T-helper 1 cell (primary cell): ENCODE measurements at regions not wholly inside any gene's neighbourhood (a gene's known extent, or its start where the extent isn't known, plus 50 kb on each side); places are given as distances from the start of the nearest gene placed in this dataset.
A peak's percentile ranks its signal among the peaks of the same experiment; 100 is the strongest.

Experiments used
- DNase-seq, 5 donors: peaks; one replicate each; pipeline ENCODE4 v3.0.0-alpha.2; 2012 to 2020

- peak in 1 of 5 donors; percentile 6 for DNase-seq
Observed at GRCh38 chr6:142561511-142562265, 259.9 kb downstream of the ADGRG6 start.

- DNase-seq: no peak
Observed at GRCh38 chr6:142562865-142563264, 261.1 kb downstream of the ADGRG6 start.

- peak in 4 of 5 donors; percentile 23 to 48 (median 36) for DNase-seq
Observed at GRCh38 chr6:142566628-142567396, 265.0 kb downstream of the ADGRG6 start.

GRCh38 chr6:142567461-142567860 lies 265.7 kb downstream of the ADGRG6 start:
- DNase-seq: no peak

GRCh38 chr6:142568857-142569597 lies 267.2 kb downstream of the ADGRG6 start:
- DNase-seq: peak in 1 of 5 donors; percentile 30

GRCh38 chr6:142569676-142570075 lies 267.9 kb downstream of the ADGRG6 start:
- peak in 1 of 5 donors; percentile 21 for DNase-seq

GRCh38 chr6:142570221-142570671 lies 268.4 kb downstream of the ADGRG6 start:
- peak in 1 of 5 donors; percentile 9 for DNase-seq

- no peak for DNase-seq
Observed at GRCh38 chr6:142592876-142593275, 291.1 kb downstream of the ADGRG6 start.

- no peak for DNase-seq
Observed at GRCh38 chr6:142597836-142598235, 296.0 kb downstream of the ADGRG6 start.

GRCh38 chr6:142601427-142601826 lies 299.6 kb downstream of the ADGRG6 start:
- no peak for DNase-seq

GRCh38 chr6:142602972-142603371 lies 301.2 kb downstream of the ADGRG6 start:
- no peak for DNase-seq

GRCh38 chr6:142605922-142606485 lies 304.2 kb downstream of the ADGRG6 start:
- no peak for DNase-seq

- no peak for DNase-seq
Observed at GRCh38 chr6:142612956-142613355, 311.1 kb downstream of the ADGRG6 start.

GRCh38 chr6:142613981-142614380 lies 312.2 kb downstream of the ADGRG6 start:
- DNase-seq: no peak

GRCh38 chr6:142617158-142617557 lies 315.4 kb downstream of the ADGRG6 start:
- no peak for DNase-seq

GRCh38 chr6:142621822-142622221 lies 320.0 kb downstream of the ADGRG6 start:
- no peak for DNase-seq

- no peak for DNase-seq
Observed at GRCh38 chr6:142624978-142625715, 319.8 kb downstream of the HIVEP2 start.

GRCh38 chr6:142627474-142627873 lies 317.5 kb downstream of the HIVEP2 start:
- no peak for DNase-seq

GRCh38 chr6:142631517-142632385 lies 313.2 kb downstream of the HIVEP2 start:
- DNase-seq: no peak

GRCh38 chr6:142633317-142633716 lies 311.7 kb downstream of the HIVEP2 start:
- DNase-seq: no peak

GRCh38 chr6:142635130-142635529 lies 309.8 kb downstream of the HIVEP2 start:
- no peak for DNase-seq
